Colonic mucosa (tissue), 4 donors: ENCODE measurements at regions not wholly inside any gene's neighbourhood (a gene's known extent, or its start where the extent isn't known, plus 50 kb on each side); places are given as distances from the start of the nearest gene placed in this dataset.

Experiments
- DNase-seq: peaks from one replicate; pipeline ENCODE4 v3.0.0-alpha.2; 2020
- H3K27ac ChIP-seq: fragments of 200-600 bp; one replicate; pipeline ENCODE4 v1.8.0; 2021
- H3K27me3 ChIP-seq: fragments of 200-600 bp; one replicate; pipeline ENCODE4 v1.8.0; 2021
- H3K36me3 ChIP-seq: fragments of 200-600 bp; one replicate; pipeline ENCODE4 v1.8.0; 2021
- H3K4me1 ChIP-seq: fragments of 200-600 bp; one replicate; pipeline ENCODE4 v1.8.0; 2021; ENCODE audit warnings: mild to moderate bottlenecking
- H3K4me3 ChIP-seq: fragments of 200-600 bp; one replicate; pipeline ENCODE4 v1.8.0; 2021
- H3K9ac ChIP-seq, 2 donors: one replicate each; pipeline ENCODE4 v1.7.0; 2013; ENCODE audit warnings: control low read depth in 2 of 2, low read depth in 2 of 2, low read length in 2 of 2
- H3K9me3 ChIP-seq: fragments of 200-600 bp; one replicate; pipeline ENCODE4 v1.8.0; 2021
- intact Hi-C: fragments of 100-400 bp; cut with DNase I; formaldehyde crosslinking; loops from one replicate; pipeline ENCODE4 v1.14.1; 2022
- TF ChIP-seq, protein P1 (sequence below): fragments of 200-600 bp; IDR thresholded peaks from one replicate; pipeline ENCODE4 v1.8.0; 2022; ENCODE audit warnings: antibody characterized with exemption, mild to moderate bottlenecking
- donor health status: healthy.
- donor health status: DM: no; HTN: no; CAD: no.
- donor health status: DM: no; HTN: no; CAD: no.

DNA sequence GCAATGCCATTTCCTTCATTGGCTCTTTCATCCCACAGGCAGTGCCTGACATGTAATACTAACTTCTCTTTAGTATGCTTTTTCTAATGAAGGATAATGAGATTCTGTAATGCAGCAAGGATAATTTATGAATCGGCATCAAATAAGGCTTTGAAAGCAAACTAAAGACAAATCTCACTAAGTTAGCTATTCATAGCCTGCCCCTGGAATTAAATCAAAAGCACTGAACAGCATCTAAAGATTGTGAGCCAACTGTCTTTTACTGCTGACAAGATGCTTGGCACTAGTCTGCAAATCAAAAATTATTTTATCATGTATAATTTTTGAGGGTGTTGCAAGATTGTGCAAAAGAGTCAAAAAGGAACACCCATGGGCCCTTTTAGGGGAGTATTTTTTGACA, 265.0 kb downstream of the CASP12 start:
- no peak overlapping the region for H3K9ac ChIP-seq
- H3K27me3 ChIP-seq: no peaks in the 10 kb centered on the region
- TF ChIP-seq, protein P1, sequence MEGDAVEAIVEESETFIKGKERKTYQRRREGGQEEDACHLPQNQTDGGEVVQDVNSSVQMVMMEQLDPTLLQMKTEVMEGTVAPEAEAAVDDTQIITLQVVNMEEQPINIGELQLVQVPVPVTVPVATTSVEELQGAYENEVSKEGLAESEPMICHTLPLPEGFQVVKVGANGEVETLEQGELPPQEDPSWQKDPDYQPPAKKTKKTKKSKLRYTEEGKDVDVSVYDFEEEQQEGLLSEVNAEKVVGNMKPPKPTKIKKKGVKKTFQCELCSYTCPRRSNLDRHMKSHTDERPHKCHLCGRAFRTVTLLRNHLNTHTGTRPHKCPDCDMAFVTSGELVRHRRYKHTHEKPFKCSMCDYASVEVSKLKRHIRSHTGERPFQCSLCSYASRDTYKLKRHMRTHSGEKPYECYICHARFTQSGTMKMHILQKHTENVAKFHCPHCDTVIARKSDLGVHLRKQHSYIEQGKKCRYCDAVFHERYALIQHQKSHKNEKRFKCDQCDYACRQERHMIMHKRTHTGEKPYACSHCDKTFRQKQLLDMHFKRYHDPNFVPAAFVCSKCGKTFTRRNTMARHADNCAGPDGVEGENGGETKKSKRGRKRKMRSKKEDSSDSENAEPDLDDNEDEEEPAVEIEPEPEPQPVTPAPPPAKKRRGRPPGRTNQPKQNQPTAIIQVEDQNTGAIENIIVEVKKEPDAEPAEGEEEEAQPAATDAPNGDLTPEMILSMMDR: no peak
- intact Hi-C loops: no loop called here
- DNase-seq: no peak
- no peaks in the 10 kb centered on the region for H3K4me1 ChIP-seq
- H3K9me3 ChIP-seq: no peaks in the 10 kb centered on the region
- no peak overlapping the region for H3K27ac ChIP-seq
- no peaks in the 10 kb centered on the region for H3K36me3 ChIP-seq
- H3K4me3 ChIP-seq: no peak overlapping the region

DNA sequence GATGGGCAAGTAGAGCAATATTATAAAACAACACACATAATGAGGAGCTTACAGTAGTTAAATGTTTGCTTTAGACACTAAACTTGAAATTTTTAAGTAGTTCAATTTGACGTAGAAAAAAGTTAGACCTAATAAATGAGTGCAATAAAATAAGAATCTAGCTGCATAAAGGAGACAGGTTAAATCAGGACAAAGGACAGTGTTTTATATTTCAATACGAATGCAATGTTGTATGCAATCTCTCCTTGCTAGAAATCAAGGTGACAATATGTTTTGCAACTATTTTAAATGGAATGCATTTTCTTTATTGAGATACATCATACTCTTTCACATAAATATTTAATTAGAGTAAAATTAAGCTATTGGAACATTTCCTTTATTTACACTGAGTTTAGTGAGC, 267.9 kb downstream of the CASP12 start:
- TF ChIP-seq, protein P1: no peak
- no peak for DNase-seq
- no peak overlapping the region for H3K9ac ChIP-seq
- no peaks in the 10 kb centered on the region for H3K9me3 ChIP-seq
- H3K27me3 ChIP-seq: no peaks in the 10 kb centered on the region
- intact Hi-C loops: no loop called here
- H3K4me1 ChIP-seq: no peaks in the 10 kb centered on the region
- H3K4me3 ChIP-seq: no peak overlapping the region
- no peaks in the 10 kb centered on the region for H3K36me3 ChIP-seq
- H3K27ac ChIP-seq: no peak overlapping the region

DNA sequence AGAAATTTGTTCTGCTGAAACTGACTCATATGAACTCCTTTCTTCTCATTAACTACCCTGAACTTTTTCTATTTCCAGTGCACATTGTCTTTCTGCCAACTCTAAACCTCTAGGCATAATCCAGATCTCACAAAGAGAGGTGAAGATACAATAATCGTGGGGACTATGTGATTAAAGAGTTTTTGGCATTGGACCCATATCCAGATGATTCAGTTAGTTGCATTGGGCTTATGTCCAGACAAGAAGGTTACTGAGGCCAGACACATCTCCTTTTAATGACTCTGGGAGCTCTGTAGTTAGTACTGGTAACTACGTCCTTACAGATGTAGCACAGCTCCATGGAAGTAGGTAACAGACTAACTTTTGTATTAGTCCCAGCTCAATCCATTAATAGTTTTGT, 273.0 kb downstream of the CASP12 start:
- H3K4me3 ChIP-seq: no peak overlapping the region
- H3K27me3 ChIP-seq: no peaks in the 10 kb centered on the region
- no peak overlapping the region for H3K9ac ChIP-seq
- no peaks in the 10 kb centered on the region for H3K4me1 ChIP-seq
- H3K9me3 ChIP-seq: no peaks in the 10 kb centered on the region
- TF ChIP-seq, protein P1: no peak
- H3K36me3 ChIP-seq: no peaks in the 10 kb centered on the region
- intact Hi-C loops: no loop called here
- no peak for DNase-seq
- H3K27ac ChIP-seq: no peak overlapping the region

DNA sequence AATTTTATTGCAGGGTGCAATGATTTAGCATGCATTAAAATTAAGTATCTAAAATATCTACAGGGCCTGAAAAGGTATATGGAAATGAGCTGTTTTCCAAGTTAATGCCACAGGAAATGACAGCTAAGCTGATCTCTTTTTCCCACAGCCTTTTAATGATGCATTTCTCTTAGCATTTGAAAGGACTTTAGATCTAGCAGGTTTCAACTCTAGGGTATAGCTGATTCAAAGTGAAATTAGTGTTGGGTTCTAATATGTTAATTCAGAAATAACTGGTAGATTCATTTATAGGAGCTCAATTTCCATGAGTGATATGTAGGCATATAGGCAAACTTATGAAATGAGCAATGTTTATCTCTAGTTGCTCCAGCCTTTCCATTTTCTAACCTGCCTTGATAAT, 274.2 kb downstream of the CASP12 start:
- no peak overlapping the region for H3K9ac ChIP-seq
- H3K27me3 ChIP-seq: no peaks in the 10 kb centered on the region
- no peak overlapping the region for H3K27ac ChIP-seq
- no peaks in the 10 kb centered on the region for H3K4me1 ChIP-seq
- intact Hi-C loops: no loop called here
- H3K36me3 ChIP-seq: no peaks in the 10 kb centered on the region
- no peak for DNase-seq
- no peak overlapping the region for H3K4me3 ChIP-seq
- H3K9me3 ChIP-seq: no peaks in the 10 kb centered on the region
- TF ChIP-seq, protein P1: no peak

DNA sequence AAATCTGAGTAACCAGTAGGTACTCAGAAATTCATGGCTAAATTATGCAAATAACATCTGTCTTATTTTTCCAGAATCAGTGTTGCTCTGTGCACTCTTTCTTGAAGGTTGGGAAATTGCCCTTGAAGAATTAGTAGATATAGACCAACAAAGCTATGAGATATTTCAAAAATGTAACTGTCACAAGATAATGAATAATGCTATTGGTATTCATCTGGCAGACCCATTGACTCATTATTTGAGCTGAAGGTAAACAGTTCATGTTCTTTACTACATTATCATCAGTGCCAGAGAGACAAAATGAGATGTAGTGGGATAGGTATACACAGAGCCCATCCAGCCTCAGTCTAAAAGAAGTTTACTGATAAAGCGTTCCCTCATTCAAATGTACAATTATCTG, 274.7 kb downstream of the CASP12 start:
- no peak overlapping the region for H3K4me3 ChIP-seq
- no peak for DNase-seq
- H3K36me3 ChIP-seq: no peaks in the 10 kb centered on the region
- H3K9ac ChIP-seq: no peak overlapping the region
- H3K27me3 ChIP-seq: no peaks in the 10 kb centered on the region
- H3K4me1 ChIP-seq: no peaks in the 10 kb centered on the region
- intact Hi-C loops: no loop called here
- TF ChIP-seq, protein P1: no peak
- no peaks in the 10 kb centered on the region for H3K9me3 ChIP-seq
- no peak overlapping the region for H3K27ac ChIP-seq

DNA sequence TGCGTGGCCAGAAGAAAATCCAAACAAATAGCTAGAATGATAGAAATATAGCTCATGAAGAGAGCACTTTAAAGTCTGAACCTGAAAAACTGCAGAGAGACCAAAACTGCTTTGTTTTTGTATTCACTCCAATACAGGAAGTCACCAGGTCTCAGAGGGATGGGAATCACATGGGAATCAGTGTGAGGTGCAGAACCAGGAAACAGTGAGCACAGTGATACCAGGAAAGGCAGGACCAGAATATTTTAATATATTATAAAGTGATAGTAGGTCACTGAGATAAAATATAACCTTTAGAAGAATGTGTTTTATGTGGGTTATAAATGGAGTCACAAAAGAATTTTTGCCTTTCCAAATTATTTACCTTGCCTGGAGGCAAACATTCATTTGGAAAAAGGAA, 277.3 kb downstream of the CASP12 start:
- no peaks in the 10 kb centered on the region for H3K9me3 ChIP-seq
- no peak overlapping the region for H3K9ac ChIP-seq
- TF ChIP-seq, protein P1: no peak
- intact Hi-C loops: no loop called here
- H3K27me3 ChIP-seq: no peaks in the 10 kb centered on the region
- H3K27ac ChIP-seq: no peak overlapping the region
- H3K4me1 ChIP-seq: no peaks in the 10 kb centered on the region
- H3K36me3 ChIP-seq: no peaks in the 10 kb centered on the region
- no peak for DNase-seq
- no peak overlapping the region for H3K4me3 ChIP-seq
